ENCODE measurements at regions not wholly inside any gene's neighbourhood (a gene's known extent, or its start where the extent isn't known, plus 50 kb on each side); places are given as distances from the start of the nearest gene placed in this dataset.

DNA sequence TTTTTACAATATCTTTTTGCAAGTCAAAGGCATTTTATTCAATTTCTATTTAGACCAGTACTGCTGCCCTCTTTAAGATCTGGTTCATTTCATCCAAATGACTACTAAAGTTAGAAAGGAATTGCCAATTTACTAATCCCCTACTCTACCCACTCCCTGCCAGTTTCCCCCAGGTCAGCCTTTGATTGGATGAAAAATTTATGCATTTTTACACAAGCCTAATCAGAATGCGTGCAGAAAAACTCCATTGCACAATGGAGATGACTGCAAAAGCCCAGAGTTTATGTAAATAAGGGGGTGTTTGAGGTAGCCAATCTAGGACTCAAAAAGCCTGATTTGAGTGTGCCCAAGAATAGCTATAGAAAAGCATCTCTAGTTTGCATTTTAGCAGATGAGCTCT, 310.6 kb downstream of the PABPC4L start:
- Histone ChIP-seq H3K4me1 (ENCODE audit: control insufficient read depth in 1 of 2, low read depth in 2 of 2) (no peaks in the 10 kb centered on the region), H3K27ac (no peak overlapping the region), H3K9me3 (no peaks in the 10 kb centered on the region), H3K4me3 (no peak overlapping the region), H3K27me3 (replicated peaks; ENCODE audit: insufficient read depth) (no peaks in the 10 kb centered on the region), H3K36me3 (no peaks in the 10 kb centered on the region)
- TF ChIP-seq, protein P1, sequence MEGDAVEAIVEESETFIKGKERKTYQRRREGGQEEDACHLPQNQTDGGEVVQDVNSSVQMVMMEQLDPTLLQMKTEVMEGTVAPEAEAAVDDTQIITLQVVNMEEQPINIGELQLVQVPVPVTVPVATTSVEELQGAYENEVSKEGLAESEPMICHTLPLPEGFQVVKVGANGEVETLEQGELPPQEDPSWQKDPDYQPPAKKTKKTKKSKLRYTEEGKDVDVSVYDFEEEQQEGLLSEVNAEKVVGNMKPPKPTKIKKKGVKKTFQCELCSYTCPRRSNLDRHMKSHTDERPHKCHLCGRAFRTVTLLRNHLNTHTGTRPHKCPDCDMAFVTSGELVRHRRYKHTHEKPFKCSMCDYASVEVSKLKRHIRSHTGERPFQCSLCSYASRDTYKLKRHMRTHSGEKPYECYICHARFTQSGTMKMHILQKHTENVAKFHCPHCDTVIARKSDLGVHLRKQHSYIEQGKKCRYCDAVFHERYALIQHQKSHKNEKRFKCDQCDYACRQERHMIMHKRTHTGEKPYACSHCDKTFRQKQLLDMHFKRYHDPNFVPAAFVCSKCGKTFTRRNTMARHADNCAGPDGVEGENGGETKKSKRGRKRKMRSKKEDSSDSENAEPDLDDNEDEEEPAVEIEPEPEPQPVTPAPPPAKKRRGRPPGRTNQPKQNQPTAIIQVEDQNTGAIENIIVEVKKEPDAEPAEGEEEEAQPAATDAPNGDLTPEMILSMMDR (IDR thresholded peaks at IDR 0.05) = no peak
- ATAC-seq (ENCODE audit: insufficient number of reproducible peaks, low FRiP score, low read depth) (no peak), DNase-seq (ENCODE audit: low spot score) (no peak)

DNA sequence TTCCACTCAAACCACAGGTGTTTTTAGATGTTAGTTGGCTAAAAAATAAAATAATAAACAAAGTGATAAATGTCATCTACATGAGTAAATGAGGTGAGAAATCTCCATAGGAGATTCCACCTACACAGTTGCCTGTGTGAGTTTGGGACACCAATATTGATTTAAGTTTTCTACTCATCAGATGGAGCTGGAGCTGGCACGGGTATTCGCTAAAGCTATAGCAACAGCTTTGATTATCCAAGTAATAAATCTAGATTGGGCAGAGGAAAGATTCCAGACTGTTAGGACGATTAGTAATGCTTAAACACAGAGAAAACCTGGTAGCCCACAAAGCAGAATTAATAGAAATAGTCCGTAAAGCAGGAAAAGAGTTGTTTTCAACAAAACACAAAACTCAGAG, 313.9 kb downstream of the PABPC4L start:
- TF ChIP-seq, protein P1 (IDR thresholded peaks at IDR 0.05) = no peak
- no peak for ATAC-seq (ENCODE audit: insufficient number of reproducible peaks, low FRiP score, low read depth)
- no peaks in the 10 kb centered on the region for H3K9me3 ChIP-seq

DNA sequence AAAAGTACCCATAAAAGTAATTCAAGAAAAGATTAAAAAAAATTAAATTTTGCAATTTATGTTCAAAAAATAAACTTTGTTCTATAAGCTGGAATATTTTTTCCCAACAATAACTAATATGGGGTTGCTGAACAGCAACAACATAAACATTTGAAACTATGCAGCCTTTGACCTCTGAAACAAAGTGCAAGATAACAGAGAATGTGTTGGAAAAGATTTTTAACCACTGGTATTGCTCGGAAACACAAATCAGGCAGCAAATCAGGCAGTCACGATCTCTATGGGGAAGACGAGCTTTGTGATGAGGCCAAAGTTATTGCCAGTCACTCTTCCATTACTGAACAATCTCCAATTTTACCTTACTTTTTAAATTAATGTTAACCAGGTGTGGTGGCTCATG, 332.1 kb downstream of the PABPC4L start:
- TF ChIP-seq, protein P1 (IDR thresholded peaks at IDR 0.05) = no peak
- H3K4me3 ChIP-seq = no peak overlapping the region
- no peak overlapping the region for H3K27ac ChIP-seq
- ATAC-seq (ENCODE audit: insufficient number of reproducible peaks, low FRiP score, low read depth) (no peak), DNase-seq (ENCODE audit: low spot score) (no peak)
- no peaks in the 10 kb centered on the region for H3K4me1 ChIP-seq (ENCODE audit: control insufficient read depth in 1 of 2, low read depth in 2 of 2)
- no peaks in the 10 kb centered on the region for H3K27me3 ChIP-seq (replicated peaks; ENCODE audit: insufficient read depth)
- no peaks in the 10 kb centered on the region for H3K36me3 ChIP-seq
- H3K9me3 ChIP-seq = no peaks in the 10 kb centered on the region

More for the DNA sequence above, 313.9 kb downstream of the PABPC4L start:
- H3K36me3 ChIP-seq = no peaks in the 10 kb centered on the region
- H3K27ac ChIP-seq = no peak overlapping the region
- H3K4me1 ChIP-seq (ENCODE audit: control insufficient read depth in 1 of 2, low read depth in 2 of 2) = no peaks in the 10 kb centered on the region
- H3K27me3 ChIP-seq (replicated peaks; ENCODE audit: insufficient read depth) = no peaks in the 10 kb centered on the region
- H3K4me3 ChIP-seq = no peak overlapping the region
- DNase-seq (ENCODE audit: low spot score) = no peak

DNA sequence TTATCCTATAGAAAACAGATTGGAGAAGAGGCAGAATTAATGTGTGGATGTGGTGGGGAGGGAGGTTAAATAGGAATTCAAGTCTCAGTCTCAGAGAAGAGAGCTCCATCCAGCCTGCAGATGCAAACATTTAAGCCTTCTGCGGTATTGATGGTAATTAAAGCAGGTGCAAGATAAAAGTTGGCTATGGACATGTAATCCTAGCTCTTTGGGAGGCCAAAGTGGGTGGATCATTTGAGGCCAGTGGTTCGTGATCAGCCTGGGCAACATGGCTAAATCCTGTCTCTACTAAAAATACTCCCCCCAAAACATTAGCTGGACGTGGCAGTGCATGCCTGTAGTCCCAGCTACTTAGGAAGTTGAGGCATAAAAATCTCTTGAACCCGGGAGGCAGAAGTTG, 332.7 kb downstream of the PABPC4L start:
- TF ChIP-seq, protein P1 (IDR thresholded peaks at IDR 0.05) = no peak
- no peaks in the 10 kb centered on the region for H3K27me3 ChIP-seq (replicated peaks; ENCODE audit: insufficient read depth)
- no peak for ATAC-seq (ENCODE audit: insufficient number of reproducible peaks, low FRiP score, low read depth)
- H3K27ac ChIP-seq = no peak overlapping the region
- no peaks in the 10 kb centered on the region for H3K36me3 ChIP-seq
- H3K4me1 ChIP-seq (ENCODE audit: control insufficient read depth in 1 of 2, low read depth in 2 of 2) = no peaks in the 10 kb centered on the region
- no peak overlapping the region for H3K4me3 ChIP-seq
- DNase-seq (ENCODE audit: low spot score) = no peak
- no peaks in the 10 kb centered on the region for H3K9me3 ChIP-seq

DNA sequence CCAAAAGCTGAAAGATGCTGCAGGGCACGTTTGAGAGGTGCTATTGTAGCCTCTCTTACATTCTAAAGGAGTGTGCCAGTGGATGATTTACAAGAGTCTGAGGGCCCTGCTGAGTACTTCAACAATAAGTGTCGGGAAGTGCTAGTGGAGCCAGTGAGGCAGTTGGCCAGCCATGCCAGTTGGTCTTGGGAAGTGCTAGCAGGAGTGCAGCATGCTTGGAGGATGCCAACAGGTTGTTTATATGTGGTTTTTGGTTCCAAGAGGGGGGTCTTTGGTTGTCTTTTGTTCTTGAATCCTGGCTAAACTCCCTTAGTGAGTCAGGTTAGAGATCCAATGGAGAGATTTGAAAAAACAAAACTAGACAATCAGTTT, 335.3 kb downstream of the PABPC4L start:
- Histone ChIP-seq H3K9me3 (no peaks in the 10 kb centered on the region), H3K4me1 (ENCODE audit: control insufficient read depth in 1 of 2, low read depth in 2 of 2) (no peaks in the 10 kb centered on the region), H3K36me3 (no peaks in the 10 kb centered on the region), H3K27ac (no peak overlapping the region), H3K4me3 (no peak overlapping the region), H3K27me3 (replicated peaks; ENCODE audit: insufficient read depth) (no peaks in the 10 kb centered on the region)
- ATAC-seq (ENCODE audit: insufficient number of reproducible peaks, low FRiP score, low read depth) (no peak), DNase-seq (ENCODE audit: low spot score) (no peak)
- TF ChIP-seq, protein P1 (IDR thresholded peaks at IDR 0.05) = no peak

Data from thoracic aorta (tissue), 2 donors.